ENCODE measurements at regions not wholly inside any gene's neighbourhood (a gene's known extent, or its start where the extent isn't known, plus 50 kb on each side); places are given as distances from the start of the nearest gene placed in this dataset.

GRCh38 chr5:148927307-148927946 is 101.0 kb downstream of the ADRB2 start:
- Histone ChIP-seq H3K36me3 (ENCODE audit: control insufficient read depth, insufficient read depth, low read length) (no peaks in the 10 kb centered on the region), H3K27me3 (ENCODE audit: control insufficient read depth, insufficient read depth, low read length, poor library complexity, severe bottlenecking) (no peaks in the 10 kb centered on the region), H3K4me1 (ENCODE audit: control insufficient read depth, insufficient read depth, low read length) (no peaks in the 10 kb centered on the region), H3K27ac (ENCODE audit: insufficient read depth, low read depth, low read length, poor library complexity, severe bottlenecking) (no peak overlapping the region), H3K4me3 (ENCODE audit: insufficient read depth, low read depth, low read length) (no peak overlapping the region), H3K9me3 (ENCODE audit: control insufficient read depth, low read length) (peaks cover 2% of the 10 kb centered on the region)
- 87 to 88% methylated on average over 3 of the region's 3 CpGs for WGBS, 2 experiments

- Histone ChIP-seq H3K4me1 (ENCODE audit: control insufficient read depth, insufficient read depth, low read length) (no peaks in the 10 kb centered on the region), H3K27me3 (ENCODE audit: control insufficient read depth, insufficient read depth, low read length, poor library complexity, severe bottlenecking) (no peaks in the 10 kb centered on the region), H3K36me3 (ENCODE audit: control insufficient read depth, insufficient read depth, low read length) (no peaks in the 10 kb centered on the region), H3K9me3 (ENCODE audit: control insufficient read depth, low read length) (peaks cover 2% of the 10 kb centered on the region), H3K4me3 (ENCODE audit: insufficient read depth, low read depth, low read length) (no peak overlapping the region), H3K27ac (ENCODE audit: insufficient read depth, low read depth, low read length, poor library complexity, severe bottlenecking) (no peak overlapping the region)
These were observed 101.7 kb downstream of the ADRB2 start for GRCh38 chr5:148928141-148928540.

- no peak overlapping the region for H3K4me3 ChIP-seq (ENCODE audit: insufficient read depth, low read depth, low read length)
- no peaks in the 10 kb centered on the region for H3K27me3 ChIP-seq (ENCODE audit: control insufficient read depth, insufficient read depth, low read length, poor library complexity, severe bottlenecking)
- H3K9me3 ChIP-seq (ENCODE audit: control insufficient read depth, low read length), result no peaks in the 10 kb centered on the region
These were observed 105.1 kb downstream of the ADRB2 start for GRCh38 chr5:148931453-148932057.

GRCh38 chr5:148932355-148932935 is 106.0 kb downstream of the ADRB2 start:
- no peaks in the 10 kb centered on the region for H3K4me1 ChIP-seq (ENCODE audit: control insufficient read depth, insufficient read depth, low read length)
- no peaks in the 10 kb centered on the region for H3K36me3 ChIP-seq (ENCODE audit: control insufficient read depth, insufficient read depth, low read length)
- no peaks in the 10 kb centered on the region for H3K9me3 ChIP-seq (ENCODE audit: control insufficient read depth, low read length)
- 91 to 94% methylated on average over 3 to 4 of the region's 4 CpGs for WGBS, 2 experiments
- H3K27ac ChIP-seq (ENCODE audit: insufficient read depth, low read depth, low read length, poor library complexity, severe bottlenecking), result no peak overlapping the region
- H3K27me3 ChIP-seq (ENCODE audit: control insufficient read depth, insufficient read depth, low read length, poor library complexity, severe bottlenecking), result no peaks in the 10 kb centered on the region
- no peak overlapping the region for H3K4me3 ChIP-seq (ENCODE audit: insufficient read depth, low read depth, low read length)

More at GRCh38 chr5:148931453-148932057, 105.1 kb downstream of the ADRB2 start:
- H3K27ac ChIP-seq (ENCODE audit: insufficient read depth, low read depth, low read length, poor library complexity, severe bottlenecking), result no peak overlapping the region
- H3K36me3 ChIP-seq (ENCODE audit: control insufficient read depth, insufficient read depth, low read length), result no peaks in the 10 kb centered on the region
- no peaks in the 10 kb centered on the region for H3K4me1 ChIP-seq (ENCODE audit: control insufficient read depth, insufficient read depth, low read length)

- H3K27ac ChIP-seq (ENCODE audit: insufficient read depth, low read depth, low read length, poor library complexity, severe bottlenecking), result no peak overlapping the region
- WGBS, 2 experiments, result 83 to 100% methylated on average over 1 of the region's 1 CpG
- H3K36me3 ChIP-seq (ENCODE audit: control insufficient read depth, insufficient read depth, low read length), result no peaks in the 10 kb centered on the region
- H3K27me3 ChIP-seq (ENCODE audit: control insufficient read depth, insufficient read depth, low read length, poor library complexity, severe bottlenecking), result no peaks in the 10 kb centered on the region
- H3K4me3 ChIP-seq (ENCODE audit: insufficient read depth, low read depth, low read length), result no peak overlapping the region
- no peaks in the 10 kb centered on the region for H3K4me1 ChIP-seq (ENCODE audit: control insufficient read depth, insufficient read depth, low read length)
- H3K9me3 ChIP-seq (ENCODE audit: control insufficient read depth, low read length), result no peaks in the 10 kb centered on the region
These were observed 107.6 kb downstream of the ADRB2 start for GRCh38 chr5:148933903-148934432.

GRCh38 chr5:148934895-148935400 is 108.5 kb downstream of the ADRB2 start:
- WGBS, 2 experiments, result 92 to 94% methylated on average over 2 of the region's 2 CpGs
- Histone ChIP-seq H3K27ac (ENCODE audit: insufficient read depth, low read depth, low read length, poor library complexity, severe bottlenecking) (no peak overlapping the region), H3K4me1 (ENCODE audit: control insufficient read depth, insufficient read depth, low read length) (no peaks in the 10 kb centered on the region), H3K4me3 (ENCODE audit: insufficient read depth, low read depth, low read length) (no peak overlapping the region), H3K27me3 (ENCODE audit: control insufficient read depth, insufficient read depth, low read length, poor library complexity, severe bottlenecking) (no peaks in the 10 kb centered on the region), H3K36me3 (ENCODE audit: control insufficient read depth, insufficient read depth, low read length) (no peaks in the 10 kb centered on the region), H3K9me3 (ENCODE audit: control insufficient read depth, low read length) (no peaks in the 10 kb centered on the region)

GRCh38 chr5:148937239-148937638 is 110.8 kb downstream of the ADRB2 start:
- Histone ChIP-seq H3K9me3 (ENCODE audit: control insufficient read depth, low read length) (no peaks in the 10 kb centered on the region), H3K4me1 (ENCODE audit: control insufficient read depth, insufficient read depth, low read length) (no peaks in the 10 kb centered on the region), H3K36me3 (ENCODE audit: control insufficient read depth, insufficient read depth, low read length) (no peaks in the 10 kb centered on the region), H3K27ac (ENCODE audit: insufficient read depth, low read depth, low read length, poor library complexity, severe bottlenecking) (no peak overlapping the region), H3K27me3 (ENCODE audit: control insufficient read depth, insufficient read depth, low read length, poor library complexity, severe bottlenecking) (no peaks in the 10 kb centered on the region), H3K4me3 (ENCODE audit: insufficient read depth, low read depth, low read length) (no peak overlapping the region)
- 100% methylated on average over 1 of the region's 1 CpG for WGBS, 2 experiments

GRCh38 chr5:148937830-148938521 is 111.6 kb downstream of the ADRB2 start:
- H3K27ac ChIP-seq (ENCODE audit: insufficient read depth, low read depth, low read length, poor library complexity, severe bottlenecking), result no peak overlapping the region
- WGBS, 2 experiments, result 90 to 92% methylated on average over 4 of the region's 4 CpGs
- H3K4me3 ChIP-seq (ENCODE audit: insufficient read depth, low read depth, low read length), result no peak overlapping the region
- H3K36me3 ChIP-seq (ENCODE audit: control insufficient read depth, insufficient read depth, low read length), result no peaks in the 10 kb centered on the region
- H3K4me1 ChIP-seq (ENCODE audit: control insufficient read depth, insufficient read depth, low read length), result no peaks in the 10 kb centered on the region
- no peaks in the 10 kb centered on the region for H3K27me3 ChIP-seq (ENCODE audit: control insufficient read depth, insufficient read depth, low read length, poor library complexity, severe bottlenecking)
- no peaks in the 10 kb centered on the region for H3K9me3 ChIP-seq (ENCODE audit: control insufficient read depth, low read length)

- WGBS, 2 experiments, result 86 to 92% methylated on average over 3 of the region's 3 CpGs
- Histone ChIP-seq H3K27ac (ENCODE audit: insufficient read depth, low read depth, low read length, poor library complexity, severe bottlenecking) (no peak overlapping the region), H3K4me1 (ENCODE audit: control insufficient read depth, insufficient read depth, low read length) (no peaks in the 10 kb centered on the region), H3K36me3 (ENCODE audit: control insufficient read depth, insufficient read depth, low read length) (no peaks in the 10 kb centered on the region), H3K4me3 (ENCODE audit: insufficient read depth, low read depth, low read length) (no peak overlapping the region), H3K9me3 (ENCODE audit: control insufficient read depth, low read length) (no peaks in the 10 kb centered on the region), H3K27me3 (ENCODE audit: control insufficient read depth, insufficient read depth, low read length, poor library complexity, severe bottlenecking) (no peaks in the 10 kb centered on the region)
These were observed 112.1 kb downstream of the ADRB2 start for GRCh38 chr5:148938522-148938882.

GRCh38 chr5:148939676-148940075 is 113.3 kb downstream of the ADRB2 start:
- H3K9me3 ChIP-seq (ENCODE audit: control insufficient read depth, low read length), result no peaks in the 10 kb centered on the region
- H3K36me3 ChIP-seq (ENCODE audit: control insufficient read depth, insufficient read depth, low read length), result no peaks in the 10 kb centered on the region
- WGBS, 2 experiments, result 91% methylated on average over 1 of the region's 1 CpG
- H3K4me3 ChIP-seq (ENCODE audit: insufficient read depth, low read depth, low read length), result no peak overlapping the region
- no peak overlapping the region for H3K27ac ChIP-seq (ENCODE audit: insufficient read depth, low read depth, low read length, poor library complexity, severe bottlenecking)
- H3K4me1 ChIP-seq (ENCODE audit: control insufficient read depth, insufficient read depth, low read length), result no peaks in the 10 kb centered on the region
- no peaks in the 10 kb centered on the region for H3K27me3 ChIP-seq (ENCODE audit: control insufficient read depth, insufficient read depth, low read length, poor library complexity, severe bottlenecking)

Data from ectodermal cell (in vitro differentiated cells).